Spleen (tissue), 7 donors: ENCODE measurements at regions not wholly inside any gene's neighbourhood (a gene's known extent, or its start where the extent isn't known, plus 50 kb on each side); places are given as distances from the start of the nearest gene placed in this dataset.

ENCODE experiments used
- POLR2A ChIP-seq, 3 donors: fragments of 450-650 bp; IDR thresholded peaks; one replicate each; pipeline ENCODE4 v1.5.1; 2017; ENCODE audit warnings: antibody characterized with exemption in 3 of 3, mild to moderate bottlenecking in 1 of 3
- TF ChIP-seq, protein P1 (sequence below), 11 experiments: fragments of 200-600 bp in 7 of 11; fragments of 450-650 bp in 4 of 11; sonication (generic) in 4 of 11; IDR thresholded peaks in 8 of 11; conservative IDR thresholded peaks in 3 of 11; 1 replicate in 7 of 11; 2 replicates in 4 of 11; pipeline versions ENCODE4 v1.4.0 to v1.8.0; 2016 to 2021; ENCODE audit warnings: antibody characterized with exemption in 11 of 11, inconsistent platforms in 4 of 11, mild to moderate bottlenecking in 1 of 11
- donor health status: DM: no; HTN: no; CAD: no; lungs with moderate emphysema.
- donor health status: DM: no; HTN: no; CAD: no.
- donor health status: DM: no; HTN: no; CAD: no.

DNA sequence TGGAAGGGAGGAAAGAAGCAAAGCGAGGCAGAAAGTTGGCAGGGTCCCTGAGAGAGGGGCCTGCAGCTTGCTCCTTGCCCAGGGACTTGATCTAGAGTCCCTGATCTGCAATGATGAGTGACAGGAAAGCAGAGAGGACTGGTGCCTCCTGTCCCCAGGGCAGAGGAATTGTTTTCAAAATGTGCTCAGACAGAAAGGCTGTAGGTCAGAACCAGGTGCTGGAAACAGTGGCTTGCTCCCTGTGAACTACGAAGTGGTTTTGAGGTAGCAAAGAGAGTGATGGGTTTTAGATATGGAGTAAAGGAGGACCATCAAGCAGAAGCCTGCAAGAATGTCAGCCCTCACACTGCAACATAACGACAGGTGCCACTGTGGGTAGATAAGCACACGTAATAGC lies 164.9 kb upstream of the SERTAD2 start:
- TF ChIP-seq, protein P1, sequence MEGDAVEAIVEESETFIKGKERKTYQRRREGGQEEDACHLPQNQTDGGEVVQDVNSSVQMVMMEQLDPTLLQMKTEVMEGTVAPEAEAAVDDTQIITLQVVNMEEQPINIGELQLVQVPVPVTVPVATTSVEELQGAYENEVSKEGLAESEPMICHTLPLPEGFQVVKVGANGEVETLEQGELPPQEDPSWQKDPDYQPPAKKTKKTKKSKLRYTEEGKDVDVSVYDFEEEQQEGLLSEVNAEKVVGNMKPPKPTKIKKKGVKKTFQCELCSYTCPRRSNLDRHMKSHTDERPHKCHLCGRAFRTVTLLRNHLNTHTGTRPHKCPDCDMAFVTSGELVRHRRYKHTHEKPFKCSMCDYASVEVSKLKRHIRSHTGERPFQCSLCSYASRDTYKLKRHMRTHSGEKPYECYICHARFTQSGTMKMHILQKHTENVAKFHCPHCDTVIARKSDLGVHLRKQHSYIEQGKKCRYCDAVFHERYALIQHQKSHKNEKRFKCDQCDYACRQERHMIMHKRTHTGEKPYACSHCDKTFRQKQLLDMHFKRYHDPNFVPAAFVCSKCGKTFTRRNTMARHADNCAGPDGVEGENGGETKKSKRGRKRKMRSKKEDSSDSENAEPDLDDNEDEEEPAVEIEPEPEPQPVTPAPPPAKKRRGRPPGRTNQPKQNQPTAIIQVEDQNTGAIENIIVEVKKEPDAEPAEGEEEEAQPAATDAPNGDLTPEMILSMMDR (IDR thresholded peaks at IDR 0.05 in 8 of 11, conservative IDR thresholded peaks at IDR 0.05 in 3 of 11), result no peak
- no peak for TF ChIP-seq POLR2A (IDR thresholded peaks at IDR 0.05)
